ENCODE measurements at regions not wholly inside any gene's neighbourhood (a gene's known extent, or its start where the extent isn't known, plus 50 kb on each side); places are given as distances from the start of the nearest gene placed in this dataset.

GRCh38 chr9:91094324-91095088, 267.2 kb downstream of the AUH start:
- Mint-ChIP-seq H3K27ac (ENCODE audit: unreplicated experiment) (no peak overlapping the region), H3K36me3 (ENCODE audit: low read depth, unreplicated experiment) (no peaks in the 10 kb centered on the region), H3K4me3 (ENCODE audit: unreplicated experiment) (no peak overlapping the region), H3K9me3 (ENCODE audit: unreplicated experiment) (peaks cover 19% of the 10 kb centered on the region), H3K27me3 (ENCODE audit: low read depth, unreplicated experiment) (peaks cover 10% of the 10 kb centered on the region), H3K4me1 (ENCODE audit: low read depth, unreplicated experiment) (peaks cover 3% of the 10 kb centered on the region)
- H3K9me3 ChIP-seq (ENCODE audit: insufficient read depth, low read depth, low read length): no peaks in the 10 kb centered on the region
- H3K79me2 ChIP-seq (ENCODE audit: insufficient read depth, low read length): no peaks in the 10 kb centered on the region
- H3K4me3 ChIP-seq (ENCODE audit: insufficient read depth, low read depth, low read length): no peak overlapping the region
- FAIRE-seq (no peak), DNase-seq (ENCODE audit: low read depth) (no peak)
- peaks cover 3% of the 10 kb centered on the region for H3K4me1 ChIP-seq (ENCODE audit: insufficient read depth, low read length)
- no peak overlapping the region for H3K9ac ChIP-seq (ENCODE audit: low read length)
- H3K36me3 ChIP-seq (ENCODE audit: insufficient read depth, low read length): no peaks in the 10 kb centered on the region
- no peak overlapping the region for H3K4me2 ChIP-seq (ENCODE audit: low read length)
- no peaks in the 10 kb centered on the region for H4K20me1 ChIP-seq (ENCODE audit: insufficient read depth, low read length)
- H3K27me3 ChIP-seq (ENCODE audit: insufficient read depth, low read length): no peaks in the 10 kb centered on the region
- no peak overlapping the region for H3K27ac ChIP-seq (ENCODE audit: low read depth, low read length)
- H2AFZ ChIP-seq (ENCODE audit: low read depth, low read length): no peak overlapping the region
- no peak for TF ChIP-seq EZH2 (IDR thresholded peaks at IDR 0.05; ENCODE audit: insufficient read depth, low read length)
- TF ChIP-seq, protein P1, sequence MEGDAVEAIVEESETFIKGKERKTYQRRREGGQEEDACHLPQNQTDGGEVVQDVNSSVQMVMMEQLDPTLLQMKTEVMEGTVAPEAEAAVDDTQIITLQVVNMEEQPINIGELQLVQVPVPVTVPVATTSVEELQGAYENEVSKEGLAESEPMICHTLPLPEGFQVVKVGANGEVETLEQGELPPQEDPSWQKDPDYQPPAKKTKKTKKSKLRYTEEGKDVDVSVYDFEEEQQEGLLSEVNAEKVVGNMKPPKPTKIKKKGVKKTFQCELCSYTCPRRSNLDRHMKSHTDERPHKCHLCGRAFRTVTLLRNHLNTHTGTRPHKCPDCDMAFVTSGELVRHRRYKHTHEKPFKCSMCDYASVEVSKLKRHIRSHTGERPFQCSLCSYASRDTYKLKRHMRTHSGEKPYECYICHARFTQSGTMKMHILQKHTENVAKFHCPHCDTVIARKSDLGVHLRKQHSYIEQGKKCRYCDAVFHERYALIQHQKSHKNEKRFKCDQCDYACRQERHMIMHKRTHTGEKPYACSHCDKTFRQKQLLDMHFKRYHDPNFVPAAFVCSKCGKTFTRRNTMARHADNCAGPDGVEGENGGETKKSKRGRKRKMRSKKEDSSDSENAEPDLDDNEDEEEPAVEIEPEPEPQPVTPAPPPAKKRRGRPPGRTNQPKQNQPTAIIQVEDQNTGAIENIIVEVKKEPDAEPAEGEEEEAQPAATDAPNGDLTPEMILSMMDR (IDR thresholded peaks at IDR 0.05; ENCODE audit: insufficient read depth, low read depth, low read length): no peak

DNA sequence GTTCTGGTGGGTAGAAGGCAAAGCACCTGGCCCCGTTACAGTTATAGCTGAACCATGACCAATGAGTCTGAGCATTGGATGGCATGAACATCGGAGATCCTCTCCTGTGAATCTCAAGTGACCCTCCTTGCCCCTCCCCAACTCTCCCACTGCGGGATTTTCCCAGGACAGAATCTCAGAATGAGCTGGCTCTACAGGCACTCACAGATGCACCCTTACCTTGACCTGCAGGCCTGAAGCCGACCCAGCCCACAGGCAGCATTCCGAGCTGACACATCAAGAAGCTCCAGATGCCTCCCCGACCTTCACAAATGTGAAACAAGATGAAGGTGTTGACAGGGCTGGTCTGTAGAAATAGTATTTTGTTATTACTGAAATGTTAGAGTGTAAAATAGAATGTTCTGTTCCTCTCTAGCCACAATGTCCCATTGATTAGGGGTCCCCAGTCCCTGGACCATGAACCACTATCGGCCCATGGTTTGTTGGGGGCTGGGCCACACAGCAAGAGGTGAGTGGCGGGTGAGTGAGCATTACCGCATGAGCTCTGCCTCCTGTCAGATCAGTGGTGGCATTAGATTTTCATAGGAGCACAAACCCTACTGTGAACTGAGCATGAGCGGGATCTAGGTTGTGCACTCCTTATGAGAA, 263.4 kb downstream of the AUH start:
- no peak overlapping the region for H3K27ac ChIP-seq (ENCODE audit: low read depth, low read length)
- Mint-ChIP-seq H3K4me3 (ENCODE audit: unreplicated experiment) (no peak overlapping the region), H3K36me3 (ENCODE audit: low read depth, unreplicated experiment) (no peaks in the 10 kb centered on the region), H3K27ac (ENCODE audit: unreplicated experiment) (no peak overlapping the region), H3K9me3 (ENCODE audit: unreplicated experiment) (peaks cover 15% of the 10 kb centered on the region), H3K27me3 (ENCODE audit: low read depth, unreplicated experiment) (peaks cover 13% of the 10 kb centered on the region), H3K4me1 (ENCODE audit: low read depth, unreplicated experiment) (peaks cover 18% of the 10 kb centered on the region)
- H3K4me1 ChIP-seq (ENCODE audit: insufficient read depth, low read length): peaks cover 19% of the 10 kb centered on the region
- no peak overlapping the region for H3K4me3 ChIP-seq (ENCODE audit: insufficient read depth, low read depth, low read length)
- H3K4me2 ChIP-seq (ENCODE audit: low read length): no peak overlapping the region
- no peak overlapping the region for H3K9ac ChIP-seq (ENCODE audit: low read length)
- H2AFZ ChIP-seq (ENCODE audit: low read depth, low read length): no peak overlapping the region
- TF ChIP-seq, protein P1 (IDR thresholded peaks at IDR 0.05; ENCODE audit: insufficient read depth, low read depth, low read length): no peak
- no peak for TF ChIP-seq EZH2 (IDR thresholded peaks at IDR 0.05; ENCODE audit: insufficient read depth, low read length)
- no peaks in the 10 kb centered on the region for H4K20me1 ChIP-seq (ENCODE audit: insufficient read depth, low read length)
- H3K9me3 ChIP-seq (ENCODE audit: insufficient read depth, low read depth, low read length): no peaks in the 10 kb centered on the region
- FAIRE-seq: no peak
- no peak for DNase-seq (ENCODE audit: low read depth)
- no peaks in the 10 kb centered on the region for H3K79me2 ChIP-seq (ENCODE audit: insufficient read depth, low read length)
- no peaks in the 10 kb centered on the region for H3K36me3 ChIP-seq (ENCODE audit: insufficient read depth, low read length)
- H3K27me3 ChIP-seq (ENCODE audit: insufficient read depth, low read length): no peaks in the 10 kb centered on the region

DNA sequence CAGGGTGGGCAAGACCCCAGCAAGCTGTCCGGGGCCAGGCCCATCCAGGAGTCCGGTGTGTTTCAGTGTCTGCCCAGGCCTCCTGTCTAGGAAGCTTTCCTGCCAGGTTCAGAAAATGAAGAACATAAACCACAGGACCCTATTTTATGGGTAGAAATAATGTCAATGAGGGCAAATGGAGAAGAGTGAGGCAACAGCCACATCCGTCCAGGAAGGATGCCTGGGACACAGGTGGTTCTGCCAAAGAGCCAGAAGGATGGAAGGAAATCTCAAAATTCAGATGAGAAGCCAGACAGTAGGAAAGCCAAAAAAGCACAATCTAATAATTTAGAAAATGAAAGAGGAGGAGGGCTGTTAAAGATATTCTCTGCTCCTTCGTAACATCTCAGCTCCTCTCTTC, 262.3 kb downstream of the AUH start:
- H3K4me2 ChIP-seq (ENCODE audit: low read length): peak overlapping the region; percentile 71
- no peaks in the 10 kb centered on the region for H3K9me3 ChIP-seq (ENCODE audit: insufficient read depth, low read depth, low read length)
- Mint-ChIP-seq H3K36me3 (ENCODE audit: low read depth, unreplicated experiment) (no peaks in the 10 kb centered on the region), H3K4me3 (ENCODE audit: unreplicated experiment) (no peak overlapping the region), H3K27ac (ENCODE audit: unreplicated experiment) (no peak overlapping the region), H3K4me1 (ENCODE audit: low read depth, unreplicated experiment) (peaks cover 18% of the 10 kb centered on the region), H3K9me3 (ENCODE audit: unreplicated experiment) (peaks cover 6% of the 10 kb centered on the region), H3K27me3 (ENCODE audit: low read depth, unreplicated experiment) (peaks cover 13% of the 10 kb centered on the region)
- H3K27me3 ChIP-seq (ENCODE audit: insufficient read depth, low read length): no peaks in the 10 kb centered on the region
- H2AFZ ChIP-seq (ENCODE audit: low read depth, low read length): no peak overlapping the region
- peaks cover 19% of the 10 kb centered on the region for H3K4me1 ChIP-seq (ENCODE audit: insufficient read depth, low read length)
- FAIRE-seq (no peak), DNase-seq (ENCODE audit: low read depth) (no peak)
- H3K27ac ChIP-seq (ENCODE audit: low read depth, low read length): peak overlapping the region; percentile 45
- TF ChIP-seq EZH2 (IDR thresholded peaks at IDR 0.05; ENCODE audit: insufficient read depth, low read length): no peak
- TF ChIP-seq, protein P1 (IDR thresholded peaks at IDR 0.05; ENCODE audit: insufficient read depth, low read depth, low read length): no peak
- H3K9ac ChIP-seq (ENCODE audit: low read length): peak overlapping the region; percentile 42
- no peaks in the 10 kb centered on the region for H3K79me2 ChIP-seq (ENCODE audit: insufficient read depth, low read length)
- H3K4me3 ChIP-seq (ENCODE audit: insufficient read depth, low read depth, low read length): peak overlapping the region; percentile 25
- H4K20me1 ChIP-seq (ENCODE audit: insufficient read depth, low read length): no peaks in the 10 kb centered on the region
- H3K36me3 ChIP-seq (ENCODE audit: insufficient read depth, low read length): no peaks in the 10 kb centered on the region

Measured in astrocyte (in vitro differentiated cells and primary cell).